GM12878 (cell line): ENCODE measurements at regions not wholly inside any gene's neighbourhood (a gene's known extent, or its start where the extent isn't known, plus 50 kb on each side); places are given as distances from the start of the nearest gene placed in this dataset.

Source experiments
- ATAC-seq: fragments of 200-7000 bp; cut with Tn5 transposase; 3 replicates; pipeline ENCODE4 v1.9.1; 2020; ENCODE audit warnings: mild to moderate bottlenecking, moderate library complexity
- BruUV-seq: library from RNA; stranded (reverse); fragments of 400-500 nt; replicated peaks from 2 replicates; lab custom pipeline; 2021; lab: Mats Ljungman, UMichigan
- CTCF ChIA-PET: fragments of 300-600 bp; sonication (Branson Sonifier 250); formaldehyde crosslinking; extraction: SDS; loops from one replicate; lab custom pipeline; 2021; ENCODE audit warnings: inconsistent platforms; lab: Yijun Ruan, JAX
- POLR2A ChIA-PET: fragments of 350-600 bp; formaldehyde crosslinking; extraction: SDS; loops from one replicate; lab custom pipeline; 2021; ENCODE audit warnings: inconsistent platforms; lab: Charles Lee
- RAD21 ChIA-PET: fragments of 300-600 bp; sonication (Branson Sonifier 250); formaldehyde crosslinking; loops from one replicate; lab custom pipeline; 2023; ENCODE audit warnings: antibody characterized with exemption; ENCODE audit not compliant: unreplicated experiment; lab: Charles Lee
- SMC1A ChIA-PET: fragments of 300-600 bp; sonication (Branson Sonifier 250); formaldehyde crosslinking; loops from one replicate; lab custom pipeline; 2023; ENCODE audit not compliant: unreplicated experiment, uncharacterized antibody; lab: Charles Lee
- DNase-seq: peaks from one replicate; pipeline ENCODE4 v3.0.0-alpha.2; 2011; ENCODE audit warnings: low read depth, low spot score
- FAIRE-seq: peaks from 3 replicates; lab custom pipeline; 2011; peaks lifted over from hg19 to GRCh38; lab: Jason Lieb, UNC
- H2AFZ ChIP-seq: 2 replicates; pipeline ENCODE4 v1.6.0; 2011; ENCODE audit warnings: low read depth, low read length, control low read depth; ENCODE audit not compliant: control insufficient read depth
- H3K27ac ChIP-seq: 2 replicates; pipeline ENCODE4 v1.5.1; 2011; ENCODE audit warnings: control low read depth; ENCODE audit not compliant: control insufficient read depth, insufficient read depth
- H3K27me3 ChIP-seq, 2 experiments: replicated peaks in 1 of 2; 2 replicates each; pipeline versions ENCODE4 v1.6.0 to v1.6.1; 2011; ENCODE audit warnings: low read length in 1 of 2; ENCODE audit not compliant: control insufficient read depth in 2 of 2, insufficient read depth in 2 of 2
- H3K36me3 ChIP-seq, 2 experiments: 2 replicates each; pipeline ENCODE4 v1.5.1; 2011; ENCODE audit warnings: low read length in 1 of 2; ENCODE audit not compliant: control insufficient read depth in 2 of 2, insufficient read depth in 2 of 2
- H3K4me1 ChIP-seq: 2 replicates; pipeline ENCODE4 v1.6.1; 2011; ENCODE audit warnings: mild to moderate bottlenecking, low read length, moderate library complexity, mixed read lengths; ENCODE audit not compliant: control insufficient read depth, insufficient read depth
- H3K4me2 ChIP-seq: 2 replicates; pipeline ENCODE4 v1.6.0; 2011; ENCODE audit warnings: control low read depth; ENCODE audit not compliant: control insufficient read depth, insufficient read depth
- H3K4me3 ChIP-seq: fragments of 200-600 bp; sonication (generic); 2 replicates; pipeline ENCODE4 v1.5.1; 2016
- H3K79me2 ChIP-seq: 2 replicates; pipeline ENCODE4 v1.6.0; 2011; ENCODE audit warnings: low read length; ENCODE audit not compliant: control insufficient read depth, insufficient read depth
- H3K9ac ChIP-seq: 2 replicates; pipeline ENCODE4 v1.8.0; 2011; ENCODE audit warnings: low read length, control low read depth, mixed read lengths; ENCODE audit not compliant: control insufficient read depth, insufficient read depth
- H3K9me3 ChIP-seq: replicated peaks from 3 replicates; pipeline ENCODE4 v1.5.1; 2011; ENCODE audit warnings: mild to moderate bottlenecking, low read length; ENCODE audit not compliant: control insufficient read depth, insufficient read depth
- H4K20me1 ChIP-seq: 2 replicates; pipeline ENCODE4 v1.6.0; 2011; ENCODE audit not compliant: control insufficient read depth, insufficient read depth
- BMI1 ChIP-seq: fragments of 450-650 bp; IDR thresholded peaks from 2 replicates; pipeline ENCODE4 v1.6.1; 2016; ENCODE audit warnings: mild to moderate bottlenecking, moderate library complexity, borderline replicate concordance
- DPF2 ChIP-seq: fragments of 450-650 bp; IDR thresholded peaks from 2 replicates; pipeline ENCODE4 v1.6.1; 2017; ENCODE audit warnings: mild to moderate bottlenecking
- EP300 ChIP-seq, 2 experiments: fragments of 150-350 bp in 1 of 2; IDR thresholded peaks; 2 replicates each; pipeline ENCODE4 v1.6.1; 2011 to 2012; ENCODE audit warnings: low read depth in 2 of 2, low read length in 2 of 2, borderline replicate concordance in 1 of 2, improper control_type of control experiment in 1 of 2, inconsistent platforms in 1 of 2; ENCODE audit not compliant: control insufficient read depth in 1 of 2
- IKZF1 ChIP-seq: fragments of 450-650 bp; conservative IDR thresholded peaks from 2 replicates; pipeline ENCODE4 v1.6.1; 2017; ENCODE audit warnings: antibody characterized with exemption, mild to moderate bottlenecking
- NBN ChIP-seq: fragments of 450-650 bp; IDR thresholded peaks from 2 replicates; pipeline ENCODE4 v1.6.1; 2016
- NFYB ChIP-seq: IDR thresholded peaks from 2 replicates; pipeline ENCODE4 v1.6.1; 2011; ENCODE audit warnings: low read depth, mild to moderate bottlenecking, low read length, improper control_type of control experiment, moderate library complexity; ENCODE audit not compliant: insufficient read depth
- PAX8 ChIP-seq: fragments of 450-650 bp; IDR thresholded peaks from 2 replicates; pipeline ENCODE4 v1.6.1; 2017; ENCODE audit warnings: mild to moderate bottlenecking, moderate library complexity
- RELA ChIP-seq: fragments of 450-650 bp; IDR thresholded peaks from 2 replicates; pipeline ENCODE4 v1.8.0; 2014; ENCODE audit warnings: borderline replicate concordance; ENCODE audit not compliant: partially characterized antibody
- SPI1 ChIP-seq: IDR thresholded peaks from 2 replicates; pipeline ENCODE4 v1.6.1; 2011; ENCODE audit warnings: low read depth, mild to moderate bottlenecking, low read length, moderate library complexity, borderline replicate concordance; ENCODE audit not compliant: insufficient read depth
- ZNF207 ChIP-seq: fragments of 450-650 bp; IDR thresholded peaks from 2 replicates; pipeline ENCODE4 v1.6.1; 2014; ENCODE audit warnings: antibody characterized with exemption, mild to moderate bottlenecking, borderline replicate concordance
- ZZZ3 ChIP-seq: IDR thresholded peaks from 2 replicates; pipeline ENCODE4 v1.6.1; 2011; ENCODE audit warnings: low read depth; ENCODE audit not compliant: control insufficient read depth, insufficient read length
- WGBS: methylation state at CpG from one replicate; pipeline ENCODE4 v1.1.6; 2016; ENCODE audit warnings: low lambda C conversion rate; ENCODE audit not compliant: insufficient replicate concordance, insufficient coverage; ENCODE audit errors: missing lambda C conversion rate; 5-methylcytosine and 5-hydroxymethylcytosine counted together
- in situ Hi-C: fragments of 300-500 bp; cut with MboI; formaldehyde crosslinking; loops from 9 replicates; pipeline ENCODE4 v1.14.3; 2018; ENCODE audit warnings: mixed read lengths
- intact Hi-C: fragments of 100-400 bp; cut with micrococcal nuclease; formaldehyde crosslinking; loops from one replicate; pipeline ENCODE4 v1.14.2; 2022; ENCODE audit not compliant: unreplicated experiment
- TF ChIP-seq, protein P1 (sequence below): fragments of 450-650 bp; IDR thresholded peaks from 2 replicates; pipeline ENCODE4 v1.6.1; 2017; ENCODE audit warnings: antibody characterized with exemption, mild to moderate bottlenecking, moderate library complexity
- TF ChIP-seq, protein P2 (sequence below): IDR thresholded peaks from 2 replicates; pipeline ENCODE4 v1.6.1; 2012; ENCODE audit warnings: low read length, inconsistent platforms
- TF ChIP-seq, protein P3 (sequence below): fragments of 450-650 bp; IDR thresholded peaks from 2 replicates; pipeline ENCODE4 v1.6.1; 2017; ENCODE audit warnings: mild to moderate bottlenecking, low read depth, inconsistent platforms; ENCODE audit not compliant: poor library complexity, severe bottlenecking
- TF ChIP-seq, protein P4 (sequence below): fragments of 150-350 bp; IDR thresholded peaks from 2 replicates; pipeline ENCODE4 v1.6.1; 2016; ENCODE audit warnings: low read depth, low read length

DNA sequence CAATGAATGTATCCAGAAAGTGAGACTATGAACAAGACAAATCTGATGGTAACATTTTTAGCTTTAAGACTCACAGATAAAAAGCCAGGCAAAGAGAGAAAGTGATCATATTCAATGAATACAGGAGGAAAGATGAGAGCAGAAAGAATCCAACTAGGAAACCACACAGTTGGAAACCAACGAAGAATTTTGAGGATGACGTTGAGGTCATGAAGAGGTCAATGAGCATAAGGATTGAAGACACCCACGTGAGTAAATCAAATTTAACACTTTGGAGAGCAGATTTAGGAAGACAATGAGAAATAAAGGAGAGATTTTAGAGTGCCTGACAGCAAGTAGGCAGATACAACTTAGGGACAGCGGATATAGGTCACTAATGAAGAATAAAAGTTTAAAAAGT is 948.1 kb downstream of the KCNJ2 start:
- in situ Hi-C loops: loop anchor here (25.0 kb wide), 1 partner anchor 1420 kb away; no protein-coding TSS in a partner anchor
- RAD21 ChIA-PET: no interaction called here

More for the DNA sequence above, 948.1 kb downstream of the KCNJ2 start:
- no peaks in the 10 kb centered on the region for H3K79me2 ChIP-seq
- no peak for FAIRE-seq
- no peak overlapping the region for H3K4me2 ChIP-seq
- H3K9ac ChIP-seq: no peak overlapping the region
- 47% methylated on average over 4 of the region's 4 CpGs for WGBS
- POLR2A ChIA-PET: no interaction called here
- H3K27ac ChIP-seq: no peak overlapping the region
- no peak for DNase-seq
- H3K36me3 ChIP-seq: no peaks in the 10 kb centered on the region
- H3K9me3 ChIP-seq: no peaks in the 10 kb centered on the region
- intact Hi-C loops: no loop called here
- no peaks in the 10 kb centered on the region for H3K4me1 ChIP-seq
- no peak overlapping the region for H2AFZ ChIP-seq
- CTCF ChIA-PET: no interaction called here
- H3K4me3 ChIP-seq: no peak overlapping the region
- no peaks in the 10 kb centered on the region for H4K20me1 ChIP-seq
- no TSS peak for BruUV-seq
- SMC1A ChIA-PET: interaction anchor here (1.0 kb wide), 1 partner anchor 19 kb away, joined by 3 read pairs; no protein-coding TSS in a partner anchor
- no peaks in the 10 kb centered on the region for H3K27me3 ChIP-seq
- no peak for TF ChIP-seq RELA
- no peak for TF ChIP-seq BMI1
- no peak for TF ChIP-seq IKZF1
- TF ChIP-seq, protein P1, sequence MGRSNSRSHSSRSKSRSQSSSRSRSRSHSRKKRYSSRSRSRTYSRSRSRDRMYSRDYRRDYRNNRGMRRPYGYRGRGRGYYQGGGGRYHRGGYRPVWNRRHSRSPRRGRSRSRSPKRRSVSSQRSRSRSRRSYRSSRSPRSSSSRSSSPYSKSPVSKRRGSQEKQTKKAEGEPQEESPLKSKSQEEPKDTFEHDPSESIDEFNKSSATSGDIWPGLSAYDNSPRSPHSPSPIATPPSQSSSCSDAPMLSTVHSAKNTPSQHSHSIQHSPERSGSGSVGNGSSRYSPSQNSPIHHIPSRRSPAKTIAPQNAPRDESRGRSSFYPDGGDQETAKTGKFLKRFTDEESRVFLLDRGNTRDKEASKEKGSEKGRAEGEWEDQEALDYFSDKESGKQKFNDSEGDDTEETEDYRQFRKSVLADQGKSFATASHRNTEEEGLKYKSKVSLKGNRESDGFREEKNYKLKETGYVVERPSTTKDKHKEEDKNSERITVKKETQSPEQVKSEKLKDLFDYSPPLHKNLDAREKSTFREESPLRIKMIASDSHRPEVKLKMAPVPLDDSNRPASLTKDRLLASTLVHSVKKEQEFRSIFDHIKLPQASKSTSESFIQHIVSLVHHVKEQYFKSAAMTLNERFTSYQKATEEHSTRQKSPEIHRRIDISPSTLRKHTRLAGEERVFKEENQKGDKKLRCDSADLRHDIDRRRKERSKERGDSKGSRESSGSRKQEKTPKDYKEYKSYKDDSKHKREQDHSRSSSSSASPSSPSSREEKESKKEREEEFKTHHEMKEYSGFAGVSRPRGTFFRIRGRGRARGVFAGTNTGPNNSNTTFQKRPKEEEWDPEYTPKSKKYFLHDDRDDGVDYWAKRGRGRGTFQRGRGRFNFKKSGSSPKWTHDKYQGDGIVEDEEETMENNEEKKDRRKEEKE: no peak
- TF ChIP-seq, protein P2, sequence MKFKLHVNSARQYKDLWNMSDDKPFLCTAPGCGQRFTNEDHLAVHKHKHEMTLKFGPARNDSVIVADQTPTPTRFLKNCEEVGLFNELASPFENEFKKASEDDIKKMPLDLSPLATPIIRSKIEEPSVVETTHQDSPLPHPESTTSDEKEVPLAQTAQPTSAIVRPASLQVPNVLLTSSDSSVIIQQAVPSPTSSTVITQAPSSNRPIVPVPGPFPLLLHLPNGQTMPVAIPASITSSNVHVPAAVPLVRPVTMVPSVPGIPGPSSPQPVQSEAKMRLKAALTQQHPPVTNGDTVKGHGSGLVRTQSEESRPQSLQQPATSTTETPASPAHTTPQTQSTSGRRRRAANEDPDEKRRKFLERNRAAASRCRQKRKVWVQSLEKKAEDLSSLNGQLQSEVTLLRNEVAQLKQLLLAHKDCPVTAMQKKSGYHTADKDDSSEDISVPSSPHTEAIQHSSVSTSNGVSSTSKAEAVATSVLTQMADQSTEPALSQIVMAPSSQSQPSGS: no peak
- no peak for TF ChIP-seq DPF2
- no peak for TF ChIP-seq ZZZ3
- no peak for TF ChIP-seq NFYB
- TF ChIP-seq, protein P3, sequence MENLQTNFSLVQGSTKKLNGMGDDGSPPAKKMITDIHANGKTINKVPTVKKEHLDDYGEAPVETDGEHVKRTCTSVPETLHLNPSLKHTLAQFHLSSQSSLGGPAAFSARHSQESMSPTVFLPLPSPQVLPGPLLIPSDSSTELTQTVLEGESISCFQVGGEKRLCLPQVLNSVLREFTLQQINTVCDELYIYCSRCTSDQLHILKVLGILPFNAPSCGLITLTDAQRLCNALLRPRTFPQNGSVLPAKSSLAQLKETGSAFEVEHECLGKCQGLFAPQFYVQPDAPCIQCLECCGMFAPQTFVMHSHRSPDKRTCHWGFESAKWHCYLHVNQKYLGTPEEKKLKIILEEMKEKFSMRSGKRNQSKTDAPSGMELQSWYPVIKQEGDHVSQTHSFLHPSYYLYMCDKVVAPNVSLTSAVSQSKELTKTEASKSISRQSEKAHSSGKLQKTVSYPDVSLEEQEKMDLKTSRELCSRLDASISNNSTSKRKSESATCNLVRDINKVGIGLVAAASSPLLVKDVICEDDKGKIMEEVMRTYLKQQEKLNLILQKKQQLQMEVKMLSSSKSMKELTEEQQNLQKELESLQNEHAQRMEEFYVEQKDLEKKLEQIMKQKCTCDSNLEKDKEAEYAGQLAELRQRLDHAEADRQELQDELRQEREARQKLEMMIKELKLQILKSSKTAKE: no peak
- no peak for TF ChIP-seq EP300 (IDR thresholded peaks at IDR 0.05; ENCODE audit: borderline replicate concordance in 1 of 2, control insufficient read depth in 1 of 2, low read depth in 2 of 2, low read length in 2 of 2)
- no peak for TF ChIP-seq SPI1
- no peak for TF ChIP-seq PAX8
- TF ChIP-seq, protein P4, sequence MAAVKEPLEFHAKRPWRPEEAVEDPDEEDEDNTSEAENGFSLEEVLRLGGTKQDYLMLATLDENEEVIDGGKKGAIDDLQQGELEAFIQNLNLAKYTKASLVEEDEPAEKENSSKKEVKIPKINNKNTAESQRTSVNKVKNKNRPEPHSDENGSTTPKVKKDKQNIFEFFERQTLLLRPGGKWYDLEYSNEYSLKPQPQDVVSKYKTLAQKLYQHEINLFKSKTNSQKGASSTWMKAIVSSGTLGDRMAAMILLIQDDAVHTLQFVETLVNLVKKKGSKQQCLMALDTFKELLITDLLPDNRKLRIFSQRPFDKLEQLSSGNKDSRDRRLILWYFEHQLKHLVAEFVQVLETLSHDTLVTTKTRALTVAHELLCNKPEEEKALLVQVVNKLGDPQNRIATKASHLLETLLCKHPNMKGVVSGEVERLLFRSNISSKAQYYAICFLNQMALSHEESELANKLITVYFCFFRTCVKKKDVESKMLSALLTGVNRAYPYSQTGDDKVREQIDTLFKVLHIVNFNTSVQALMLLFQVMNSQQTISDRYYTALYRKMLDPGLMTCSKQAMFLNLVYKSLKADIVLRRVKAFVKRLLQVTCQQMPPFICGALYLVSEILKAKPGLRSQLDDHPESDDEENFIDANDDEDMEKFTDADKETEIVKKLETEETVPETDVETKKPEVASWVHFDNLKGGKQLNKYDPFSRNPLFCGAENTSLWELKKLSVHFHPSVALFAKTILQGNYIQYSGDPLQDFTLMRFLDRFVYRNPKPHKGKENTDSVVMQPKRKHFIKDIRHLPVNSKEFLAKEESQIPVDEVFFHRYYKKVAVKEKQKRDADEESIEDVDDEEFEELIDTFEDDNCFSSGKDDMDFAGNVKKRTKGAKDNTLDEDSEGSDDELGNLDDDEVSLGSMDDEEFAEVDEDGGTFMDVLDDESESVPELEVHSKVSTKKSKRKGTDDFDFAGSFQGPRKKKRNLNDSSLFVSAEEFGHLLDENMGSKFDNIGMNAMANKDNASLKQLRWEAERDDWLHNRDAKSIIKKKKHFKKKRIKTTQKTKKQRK: no peak
- TF ChIP-seq ZNF207: no peak
- TF ChIP-seq NBN: no peak
- ATAC-seq: no peak
